GM23338 (cell line): ENCODE measurements at regions not wholly inside any gene's neighbourhood (a gene's known extent, or its start where the extent isn't known, plus 50 kb on each side); places are given as distances from the start of the nearest gene placed in this dataset.

Experiments
- ATAC-seq: fragments of 200-7000 bp; cut with Tn5 transposase; 3 replicates; pipeline ENCODE4 v1.9.1; 2020
- DNase-seq: peaks from one replicate; pipeline ENCODE4 v3.0.0-alpha.2; 2015; ENCODE audit warnings: low spot score
- H2AFZ ChIP-seq: fragments of 200-600 bp; sonication (generic); 2 replicates; pipeline ENCODE4 v1.8.0; 2016; ENCODE audit warnings: antibody characterized with exemption, mild to moderate bottlenecking, moderate library complexity
- H3F3A ChIP-seq: fragments of 200-600 bp; sonication (generic); replicated peaks from 2 replicates; pipeline ENCODE4 v1.8.0; 2017; ENCODE audit warnings: antibody characterized with exemption, mixed run types, low read depth
- H3K27ac ChIP-seq: fragments of 200-600 bp; sonication (generic); 2 replicates; pipeline ENCODE4 v1.6.1; 2016; ENCODE audit warnings: low read depth
- H3K27me3 ChIP-seq: fragments of 200-600 bp; sonication (generic); 2 replicates; pipeline ENCODE4 v1.8.0; 2016; ENCODE audit warnings: mild to moderate bottlenecking, mixed run types, moderate library complexity; ENCODE audit not compliant: insufficient read depth
- H3K36me3 ChIP-seq: fragments of 200-600 bp; sonication (generic); 2 replicates; pipeline ENCODE4 v1.8.0; 2016; ENCODE audit warnings: mild to moderate bottlenecking; ENCODE audit not compliant: insufficient read depth
- H3K4me1 ChIP-seq: fragments of 200-600 bp; sonication (generic); 2 replicates; pipeline ENCODE4 v1.8.0; 2016; ENCODE audit warnings: mild to moderate bottlenecking, moderate library complexity; ENCODE audit not compliant: insufficient read depth
- H3K4me2 ChIP-seq: fragments of 200-600 bp; sonication (generic); 2 replicates; pipeline ENCODE4 v1.7.1; 2017; ENCODE audit warnings: mixed run types
- H3K4me3 ChIP-seq: fragments of 200-600 bp; sonication (generic); 2 replicates; pipeline ENCODE4 v1.6.1; 2016; ENCODE audit warnings: mixed run types
- H3K79me2 ChIP-seq: fragments of 200-600 bp; sonication (generic); replicated peaks from 2 replicates; pipeline ENCODE4 v1.8.0; 2017; ENCODE audit warnings: mild to moderate bottlenecking; ENCODE audit not compliant: insufficient read depth
- H3K9me2 ChIP-seq: fragments of 200-600 bp; sonication (generic); 2 replicates; pipeline ENCODE4 v1.8.0; 2017; ENCODE audit not compliant: insufficient read depth
- H4K20me1 ChIP-seq: fragments of 200-600 bp; sonication (generic); replicated peaks from 2 replicates; pipeline ENCODE4 v1.8.0; 2017; ENCODE audit warnings: mild to moderate bottlenecking; ENCODE audit not compliant: insufficient read depth
- H3K27ac Mint-ChIP-seq: 2 replicates; pipeline ENCODE4 v1.8.0; 2020; ENCODE audit warnings: inconsistent platforms, mild to moderate bottlenecking, moderate library complexity, mixed read lengths
- H3K27me3 Mint-ChIP-seq: 3 replicates; pipeline ENCODE4 v1.8.0; 2022; ENCODE audit warnings: low read depth, mild to moderate bottlenecking, moderate library complexity, mixed read lengths, inconsistent platforms; ENCODE audit not compliant: insufficient read depth, poor library complexity
- H3K36me3 Mint-ChIP-seq: 3 replicates; pipeline ENCODE4 v1.8.0; 2021; ENCODE audit warnings: low read depth, mild to moderate bottlenecking, inconsistent platforms, moderate library complexity, mixed read lengths
- H3K4me1 Mint-ChIP-seq: 3 replicates; pipeline ENCODE4 v1.8.0; 2020; ENCODE audit warnings: mild to moderate bottlenecking, inconsistent platforms, mixed read lengths
- H3K4me3 Mint-ChIP-seq: 3 replicates; pipeline ENCODE4 v1.8.0; 2021; ENCODE audit warnings: moderate library complexity, mild to moderate bottlenecking, inconsistent platforms, mixed read lengths
- H3K9me3 Mint-ChIP-seq: 3 replicates; pipeline ENCODE4 v1.8.0; 2020; ENCODE audit warnings: moderate library complexity, mild to moderate bottlenecking, inconsistent platforms, mixed read lengths
- CREB1 ChIP-seq: fragments of 250-450 bp; sonication (Bioruptor Pico); IDR thresholded peaks from 2 replicates; pipeline ENCODE4 v1.5.0; 2020; ENCODE audit warnings: low read depth, mild to moderate bottlenecking, moderate library complexity
- EZH2 ChIP-seq: fragments of 200-600 bp; sonication (generic); IDR thresholded peaks from one replicate; pipeline ENCODE4 v1.8.0; 2017; ENCODE audit warnings: antibody characterized with exemption, mild to moderate bottlenecking, low read depth; ENCODE audit not compliant: unreplicated experiment
- EZH2phosphoT487 ChIP-seq: fragments of 200-600 bp; sonication (generic); IDR thresholded peaks from one replicate; pipeline ENCODE4 v1.8.1; 2018; ENCODE audit warnings: antibody characterized with exemption; ENCODE audit not compliant: unreplicated experiment
- JUNB ChIP-seq: IDR thresholded peaks from one replicate; pipeline ENCODE4 v1.6.1; 2016; ENCODE audit warnings: antibody characterized with exemption; ENCODE audit not compliant: unreplicated experiment
- NANOG ChIP-seq: IDR thresholded peaks from 2 replicates; pipeline ENCODE4 v1.6.1; 2016; ENCODE audit warnings: antibody characterized with exemption, borderline replicate concordance
- POLR2AphosphoS5 ChIP-seq: IDR thresholded peaks from 2 replicates; pipeline ENCODE4 v1.6.1; 2016; ENCODE audit warnings: antibody characterized with exemption, low read depth
- STAT1 ChIP-seq: IDR thresholded peaks from one replicate; pipeline ENCODE4 v1.6.1; 2016; ENCODE audit warnings: antibody characterized with exemption; ENCODE audit not compliant: unreplicated experiment
- ZNF114 ChIP-seq: fragments of 250-450 bp; sonication (Bioruptor Pico); IDR thresholded peaks from 2 replicates; pipeline ENCODE4 v1.5.0; 2020; ENCODE audit warnings: mild to moderate bottlenecking, moderate library complexity
- ZNF331 ChIP-seq: fragments of 250-450 bp; sonication (Bioruptor Pico); IDR thresholded peaks from 2 replicates; pipeline ENCODE4 v1.5.0; 2020; ENCODE audit warnings: low read depth, mild to moderate bottlenecking, moderate library complexity
- ZNF462 ChIP-seq: fragments of 250-450 bp; sonication (Bioruptor Pico); IDR thresholded peaks from 2 replicates; pipeline ENCODE4 v1.5.0; 2020; ENCODE audit warnings: mild to moderate bottlenecking, moderate library complexity
- TF ChIP-seq, protein P1 (sequence below), 2 experiments: fragments of 200-600 bp in 1 of 2; sonication (generic) in 1 of 2; conservative IDR thresholded peaks; 2 replicates each; pipeline versions ENCODE4 v1.5.1 to v1.6.1; 2016 to 2017; ENCODE audit warnings: antibody characterized with exemption in 2 of 2, low read depth in 2 of 2, mild to moderate bottlenecking in 2 of 2, moderate library complexity in 1 of 2
- TF ChIP-seq, protein P2 (sequence below): IDR thresholded peaks from 2 replicates; pipeline ENCODE4 v1.6.1; 2016; ENCODE audit warnings: antibody characterized with exemption
- TF ChIP-seq, protein P3 (sequence below): IDR thresholded peaks from one replicate; pipeline ENCODE4 v1.6.1; 2018; ENCODE audit warnings: antibody characterized with exemption; ENCODE audit not compliant: unreplicated experiment

- Histone ChIP-seq H3K4me1 (no peaks in the 10 kb centered on the region), H3F3A (no peaks in the 10 kb centered on the region), H4K20me1 (no peaks in the 10 kb centered on the region), H2AFZ (no peak overlapping the region), H3K9me2 (peaks cover 12% of the 10 kb centered on the region), H3K36me3 (no peaks in the 10 kb centered on the region), H3K4me2 (no peak overlapping the region), H3K27me3 (no peaks in the 10 kb centered on the region), H3K79me2 (no peaks in the 10 kb centered on the region), H3K27ac (no peak overlapping the region), H3K4me3 (no peak overlapping the region)
- Mint-ChIP-seq H3K4me3 (no peak overlapping the region), H3K36me3 (no peaks in the 10 kb centered on the region), H3K9me3 (no peaks in the 10 kb centered on the region), H3K27me3 (no peaks in the 10 kb centered on the region), H3K4me1 (peaks cover 10% of the 10 kb centered on the region), H3K27ac (no peak overlapping the region)
- TF ChIP-seq, protein P1, sequence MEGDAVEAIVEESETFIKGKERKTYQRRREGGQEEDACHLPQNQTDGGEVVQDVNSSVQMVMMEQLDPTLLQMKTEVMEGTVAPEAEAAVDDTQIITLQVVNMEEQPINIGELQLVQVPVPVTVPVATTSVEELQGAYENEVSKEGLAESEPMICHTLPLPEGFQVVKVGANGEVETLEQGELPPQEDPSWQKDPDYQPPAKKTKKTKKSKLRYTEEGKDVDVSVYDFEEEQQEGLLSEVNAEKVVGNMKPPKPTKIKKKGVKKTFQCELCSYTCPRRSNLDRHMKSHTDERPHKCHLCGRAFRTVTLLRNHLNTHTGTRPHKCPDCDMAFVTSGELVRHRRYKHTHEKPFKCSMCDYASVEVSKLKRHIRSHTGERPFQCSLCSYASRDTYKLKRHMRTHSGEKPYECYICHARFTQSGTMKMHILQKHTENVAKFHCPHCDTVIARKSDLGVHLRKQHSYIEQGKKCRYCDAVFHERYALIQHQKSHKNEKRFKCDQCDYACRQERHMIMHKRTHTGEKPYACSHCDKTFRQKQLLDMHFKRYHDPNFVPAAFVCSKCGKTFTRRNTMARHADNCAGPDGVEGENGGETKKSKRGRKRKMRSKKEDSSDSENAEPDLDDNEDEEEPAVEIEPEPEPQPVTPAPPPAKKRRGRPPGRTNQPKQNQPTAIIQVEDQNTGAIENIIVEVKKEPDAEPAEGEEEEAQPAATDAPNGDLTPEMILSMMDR (conservative IDR thresholded peaks at IDR 0.05; ENCODE audit: low read depth in 2 of 2), result no peak
- TF ChIP-seq CREB1 (CRISPR knock-in tag) (no peak), JUNB (no peak), POLR2AphosphoS5 (no peak), EZH2 (no peak), NANOG (no peak), EZH2phosphoT487 (no peak), ZNF462 (CRISPR knock-in tag) (no peak), STAT1 (no peak), ZNF331 (CRISPR knock-in tag) (no peak), ZNF114 (no peak)
- TF ChIP-seq, protein P2, sequence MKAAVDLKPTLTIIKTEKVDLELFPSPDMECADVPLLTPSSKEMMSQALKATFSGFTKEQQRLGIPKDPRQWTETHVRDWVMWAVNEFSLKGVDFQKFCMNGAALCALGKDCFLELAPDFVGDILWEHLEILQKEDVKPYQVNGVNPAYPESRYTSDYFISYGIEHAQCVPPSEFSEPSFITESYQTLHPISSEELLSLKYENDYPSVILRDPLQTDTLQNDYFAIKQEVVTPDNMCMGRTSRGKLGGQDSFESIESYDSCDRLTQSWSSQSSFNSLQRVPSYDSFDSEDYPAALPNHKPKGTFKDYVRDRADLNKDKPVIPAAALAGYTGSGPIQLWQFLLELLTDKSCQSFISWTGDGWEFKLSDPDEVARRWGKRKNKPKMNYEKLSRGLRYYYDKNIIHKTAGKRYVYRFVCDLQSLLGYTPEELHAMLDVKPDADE, result no peak
- TF ChIP-seq, protein P3, sequence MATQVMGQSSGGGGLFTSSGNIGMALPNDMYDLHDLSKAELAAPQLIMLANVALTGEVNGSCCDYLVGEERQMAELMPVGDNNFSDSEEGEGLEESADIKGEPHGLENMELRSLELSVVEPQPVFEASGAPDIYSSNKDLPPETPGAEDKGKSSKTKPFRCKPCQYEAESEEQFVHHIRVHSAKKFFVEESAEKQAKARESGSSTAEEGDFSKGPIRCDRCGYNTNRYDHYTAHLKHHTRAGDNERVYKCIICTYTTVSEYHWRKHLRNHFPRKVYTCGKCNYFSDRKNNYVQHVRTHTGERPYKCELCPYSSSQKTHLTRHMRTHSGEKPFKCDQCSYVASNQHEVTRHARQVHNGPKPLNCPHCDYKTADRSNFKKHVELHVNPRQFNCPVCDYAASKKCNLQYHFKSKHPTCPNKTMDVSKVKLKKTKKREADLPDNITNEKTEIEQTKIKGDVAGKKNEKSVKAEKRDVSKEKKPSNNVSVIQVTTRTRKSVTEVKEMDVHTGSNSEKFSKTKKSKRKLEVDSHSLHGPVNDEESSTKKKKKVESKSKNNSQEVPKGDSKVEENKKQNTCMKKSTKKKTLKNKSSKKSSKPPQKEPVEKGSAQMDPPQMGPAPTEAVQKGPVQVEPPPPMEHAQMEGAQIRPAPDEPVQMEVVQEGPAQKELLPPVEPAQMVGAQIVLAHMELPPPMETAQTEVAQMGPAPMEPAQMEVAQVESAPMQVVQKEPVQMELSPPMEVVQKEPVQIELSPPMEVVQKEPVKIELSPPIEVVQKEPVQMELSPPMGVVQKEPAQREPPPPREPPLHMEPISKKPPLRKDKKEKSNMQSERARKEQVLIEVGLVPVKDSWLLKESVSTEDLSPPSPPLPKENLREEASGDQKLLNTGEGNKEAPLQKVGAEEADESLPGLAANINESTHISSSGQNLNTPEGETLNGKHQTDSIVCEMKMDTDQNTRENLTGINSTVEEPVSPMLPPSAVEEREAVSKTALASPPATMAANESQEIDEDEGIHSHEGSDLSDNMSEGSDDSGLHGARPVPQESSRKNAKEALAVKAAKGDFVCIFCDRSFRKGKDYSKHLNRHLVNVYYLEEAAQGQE, result no peak
- DNase-seq (no peak), ATAC-seq (peak; percentile 34; the same call in 2 of the 3 replicates)
Measured at GRCh38 chr15:79516646-79517045, 84.5 kb downstream of the MINAR1 start.
